Tibial artery (tissue), 4 donors: ENCODE measurements at regions not wholly inside any gene's neighbourhood (a gene's known extent, or its start where the extent isn't known, plus 50 kb on each side); places are given as distances from the start of the nearest gene placed in this dataset.
"Not testable (repeated sequence)": the region's sequence is repeated elsewhere in the genome, so short reads cannot be mapped to it uniquely, and the experiment has no call there.

Experiments
- DNase-seq, 2 donors: peaks; one replicate each; pipeline ENCODE4 v3.0.0-alpha.2; 2019
- H3K27ac ChIP-seq, 2 donors: fragments of 200-600 bp; sonication (generic) in 1 of 2; 1 replicate in 1 of 2; 2 replicates in 1 of 2; pipeline ENCODE4 v1.5.1; 2018 to 2019; ENCODE audit warnings: mild to moderate bottlenecking in 1 of 2
- H3K27me3 ChIP-seq, 2 donors: fragments of 200-600 bp; sonication (generic) in 1 of 2; one replicate each; pipeline versions ENCODE4 v1.5.1 to v1.6.0; 2016 to 2019
- H3K36me3 ChIP-seq, 3 donors: fragments of 200-600 bp; sonication (generic) in 2 of 3; one replicate each; pipeline ENCODE4 v1.5.1; 2016 to 2019; ENCODE audit warnings: mild to moderate bottlenecking in 2 of 3
- H3K4me1 ChIP-seq, 4 donors: fragments of 200-600 bp; sonication (generic) in 2 of 4; 1 replicate in 3 of 4; 2 replicates in 1 of 4; pipeline ENCODE4 v1.5.1; 2016 to 2019
- H3K4me3 ChIP-seq, 2 donors: fragments of 200-600 bp; sonication (generic) in 1 of 2; 1 replicate in 1 of 2; 2 replicates in 1 of 2; pipeline ENCODE4 v1.5.1; 2018 to 2019; ENCODE audit warnings: mild to moderate bottlenecking in 2 of 2
- H3K9me3 ChIP-seq, 3 donors: fragments of 200-600 bp; sonication (generic) in 1 of 3; one replicate each; pipeline ENCODE4 v1.5.1; 2016 to 2019
- CTCF ChIP-seq, 2 experiments: fragments of 200-600 bp in 1 of 2; fragments of 450-650 bp in 1 of 2; IDR thresholded peaks; one replicate each; pipeline ENCODE4 v1.5.1; 2017 to 2019; ENCODE audit warnings: antibody characterized with exemption in 2 of 2, mild to moderate bottlenecking in 1 of 2, moderate library complexity in 1 of 2
- intact Hi-C: fragments of 100-400 bp; cut with DNase I; formaldehyde crosslinking; loops from one replicate; pipeline ENCODE4 v1.15.0; 2023; ENCODE audit warnings: low total_unique reads

- no peak for DNase-seq
- Histone ChIP-seq H3K4me3 (no peak overlapping the region), H3K27ac (no peak overlapping the region), H3K27me3 (no peaks in the 10 kb centered on the region), H3K4me1 (no peaks in the 10 kb centered on the region), H3K36me3 (no peaks in the 10 kb centered on the region), H3K9me3 (no peaks in the 10 kb centered on the region)
- intact Hi-C loops: no loop called here
- TF ChIP-seq CTCF (IDR thresholded peaks at IDR 0.05): no peak
These were observed 394.4 kb upstream of the SPHKAP start for GRCh38 chr2:228575897-228576296.

- H3K36me3 ChIP-seq, DNase-seq: not testable (repeated sequence)
These were observed 386.8 kb upstream of the SPHKAP start for GRCh38 chr2:228568275-228568674.

GRCh38 chr2:228561816-228562215 lies 380.3 kb upstream of the SPHKAP start:
- Histone ChIP-seq H3K4me1 (no peaks in the 10 kb centered on the region), H3K36me3 (no peaks in the 10 kb centered on the region), H3K4me3 (no peak overlapping the region), H3K27me3 (no peaks in the 10 kb centered on the region), H3K9me3 (no peaks in the 10 kb centered on the region), H3K27ac (no peak overlapping the region)
- intact Hi-C loops: no loop called here
- DNase-seq: no peak
- no peak for TF ChIP-seq CTCF (IDR thresholded peaks at IDR 0.05)

More at GRCh38 chr2:228568275-228568674, 386.8 kb upstream of the SPHKAP start:
- H3K4me1 ChIP-seq, H3K27ac ChIP-seq, H3K9me3 ChIP-seq, H3K27me3 ChIP-seq, intact Hi-C loops, H3K4me3 ChIP-seq: not testable (repeated sequence)

GRCh38 chr2:228559774-228560415 lies 378.4 kb upstream of the SPHKAP start:
- no peaks in the 10 kb centered on the region for H3K27me3 ChIP-seq
- no peak for TF ChIP-seq CTCF (IDR thresholded peaks at IDR 0.05)
- no peak overlapping the region for H3K27ac ChIP-seq
- H3K4me1 ChIP-seq: no peaks in the 10 kb centered on the region
- DNase-seq: no peak
- no peak overlapping the region for H3K4me3 ChIP-seq
- intact Hi-C loops: no loop called here
- H3K36me3 ChIP-seq: no peaks in the 10 kb centered on the region
- no peaks in the 10 kb centered on the region for H3K9me3 ChIP-seq

- no peaks in the 10 kb centered on the region for H3K27me3 ChIP-seq
- no peaks in the 10 kb centered on the region for H3K9me3 ChIP-seq
- H3K36me3 ChIP-seq: no peaks in the 10 kb centered on the region
- no peak overlapping the region for H3K27ac ChIP-seq
- no peak for DNase-seq
- H3K4me1 ChIP-seq: no peaks in the 10 kb centered on the region
- H3K4me3 ChIP-seq: no peak overlapping the region
- intact Hi-C loops: no loop called here
- no peak for TF ChIP-seq CTCF (IDR thresholded peaks at IDR 0.05)
These were observed 375.2 kb upstream of the SPHKAP start for GRCh38 chr2:228556717-228557116.

- DNase-seq: no peak
- Histone ChIP-seq H3K36me3 (no peaks in the 10 kb centered on the region), H3K4me3 (no peak overlapping the region), H3K4me1 (peaks cover 0 to 12% (median 0%) of the 10 kb centered on the region in 4 donors), H3K27me3 (no peaks in the 10 kb centered on the region), H3K27ac (no peak overlapping the region), H3K9me3 (no peaks in the 10 kb centered on the region)
- intact Hi-C loops: no loop called here
- TF ChIP-seq CTCF (IDR thresholded peaks at IDR 0.05): no peak
These were observed 368.0 kb upstream of the SPHKAP start for GRCh38 chr2:228549441-228550007.
